Ovary (tissue), 7 donors: ENCODE measurements at regions not wholly inside any gene's neighbourhood (a gene's known extent, or its start where the extent isn't known, plus 50 kb on each side); places are given as distances from the start of the nearest gene placed in this dataset.

Experiments used
- DNase-seq, 5 donors: peaks; one replicate each; pipeline ENCODE4 v3.0.0-alpha.2; 2019 to 2020
- H3K27ac ChIP-seq, 2 donors: fragments of 200-600 bp; one replicate each; pipeline versions ENCODE4 v1.5.1 to v1.8.0; 2019 to 2022
- H3K27me3 ChIP-seq: fragments of 200-600 bp; one replicate; pipeline ENCODE4 v1.8.0; 2022
- H3K36me3 ChIP-seq: fragments of 200-600 bp; sonication (generic); one replicate; pipeline ENCODE4 v1.5.1; 2019
- H3K4me1 ChIP-seq: one replicate; pipeline ENCODE4 v1.8.1; 2013; ENCODE audit warnings: mild to moderate bottlenecking, moderate library complexity; ENCODE audit not compliant: insufficient read depth
- H3K4me3 ChIP-seq: fragments of 200-600 bp; sonication (generic); one replicate; pipeline ENCODE4 v1.5.1; 2017
- H3K9me3 ChIP-seq, 2 donors: fragments of 200-600 bp in 1 of 2; sonication (generic) in 1 of 2; one replicate each; pipeline versions ENCODE4 v1.5.1 to v1.8.1; 2013 to 2019; ENCODE audit warnings: mild to moderate bottlenecking in 1 of 2, moderate library complexity in 1 of 2
- EP300 ChIP-seq: sonication (generic); formaldehyde crosslinking; IDR thresholded peaks from one replicate; pipeline ENCODE4 v1.6.1; 2017; ENCODE audit warnings: antibody characterized with exemption
- POLR2A ChIP-seq: fragments of 450-650 bp; IDR thresholded peaks from one replicate; pipeline ENCODE4 v1.6.1; 2017; ENCODE audit warnings: antibody characterized with exemption, mild to moderate bottlenecking, moderate library complexity
- WGBS, 3 donors: extraction: QIAGEN DNeasy Blood & Tissue Kit in 1 of 3; methylation state at CpG; one replicate each; pipeline versions ENCODE4 v1.1.5 to v1.1.7; 2013 to 2017; 5-methylcytosine and 5-hydroxymethylcytosine counted together
- intact Hi-C, 4 donors: fragments of 100-400 bp; cut with DNase I; formaldehyde crosslinking; loops; one replicate each; pipeline versions ENCODE4 v1.11.0 to v1.15.1; 2022 to 2023
- TF ChIP-seq, protein P1 (sequence below), 3 donors: fragments of 450-650 bp in 2 of 3; fragments of 200-600 bp in 1 of 3; IDR thresholded peaks; one replicate each; pipeline versions ENCODE4 v1.5.1 to v1.8.0; 2016 to 2022; ENCODE audit warnings: antibody characterized with exemption in 3 of 3, mild to moderate bottlenecking in 1 of 3
- donor health status: DM: no; HTN: no; CAD: no; lungs with moderate emphysema.
- donor health status: DM: no; HTN: no; CAD: no.
- donor health status: Bipolar disorder and iron deficiency.
- donor health status: DM: no; HTN: no; CAD: no.
- donor health status: DM: yes; HTN: yes; CAD: no.

DNA sequence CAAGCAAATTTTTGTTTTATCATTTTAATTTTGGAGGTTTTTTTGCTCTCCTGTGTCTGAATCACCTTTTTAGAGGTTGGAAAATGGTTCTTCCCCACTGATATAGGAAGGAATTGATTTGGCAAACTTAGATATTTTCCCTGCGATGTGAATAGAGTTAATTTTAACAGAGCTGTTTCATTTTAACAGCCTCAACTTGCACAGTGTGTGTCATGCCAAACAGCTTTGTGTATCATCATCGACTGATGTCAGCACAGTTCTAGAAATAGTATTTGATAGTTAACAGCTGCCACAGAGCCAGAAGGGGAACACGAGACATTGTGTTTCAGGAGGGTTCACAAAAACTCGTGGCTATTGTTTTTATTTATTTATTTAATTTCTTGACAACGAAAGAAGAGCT lies 243.1 kb upstream of the FOXN3 start:
- peak overlapping the region in 1 of 2 donors; percentile 29 for H3K27ac ChIP-seq
- H3K4me1 ChIP-seq, result peaks cover 5% of the 10 kb centered on the region
- no peaks in the 10 kb centered on the region for H3K9me3 ChIP-seq

DNA sequence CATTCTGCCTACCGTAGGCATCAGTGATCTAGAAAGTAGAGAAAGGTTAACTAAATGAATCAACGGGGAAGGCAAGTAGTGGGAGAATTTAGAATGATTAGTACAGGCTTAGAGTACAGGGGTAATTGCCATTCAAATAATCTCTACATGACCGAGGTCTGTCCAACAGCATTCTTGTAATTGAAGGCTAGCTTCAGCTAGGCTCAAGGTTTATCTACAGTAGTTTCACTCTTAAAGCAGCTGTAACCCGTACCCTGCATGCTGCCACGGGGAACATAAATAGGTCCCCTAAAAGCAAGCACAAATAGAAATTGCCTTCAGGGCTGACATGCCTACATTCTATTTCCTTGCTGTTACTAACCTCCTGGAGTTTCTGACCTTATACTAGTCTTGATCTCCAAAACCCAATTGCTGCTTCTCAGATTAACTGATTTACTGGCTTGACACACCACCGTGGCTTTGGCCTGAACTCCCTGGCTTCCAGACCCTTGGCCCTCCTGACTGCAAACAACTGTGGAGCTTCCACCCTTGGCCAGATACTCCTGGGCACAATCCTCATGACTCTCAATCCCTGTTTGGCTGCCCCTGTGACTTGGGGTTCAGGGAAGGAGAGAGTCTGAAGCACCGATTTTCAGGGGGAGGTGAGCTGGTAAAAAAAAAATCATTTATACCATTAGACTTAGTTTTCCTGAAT lies 242.1 kb upstream of the FOXN3 start:
- no peak for DNase-seq
- intact Hi-C loops, result no loop called here
- Histone ChIP-seq H3K27me3 (no peaks in the 10 kb centered on the region), H3K36me3 (no peaks in the 10 kb centered on the region), H3K4me1 (peaks cover 5% of the 10 kb centered on the region), H3K27ac (peak overlapping the region in 1 of 2 donors; percentile 29), H3K9me3 (no peaks in the 10 kb centered on the region), H3K4me3 (no peak overlapping the region)
- TF ChIP-seq, protein P1, sequence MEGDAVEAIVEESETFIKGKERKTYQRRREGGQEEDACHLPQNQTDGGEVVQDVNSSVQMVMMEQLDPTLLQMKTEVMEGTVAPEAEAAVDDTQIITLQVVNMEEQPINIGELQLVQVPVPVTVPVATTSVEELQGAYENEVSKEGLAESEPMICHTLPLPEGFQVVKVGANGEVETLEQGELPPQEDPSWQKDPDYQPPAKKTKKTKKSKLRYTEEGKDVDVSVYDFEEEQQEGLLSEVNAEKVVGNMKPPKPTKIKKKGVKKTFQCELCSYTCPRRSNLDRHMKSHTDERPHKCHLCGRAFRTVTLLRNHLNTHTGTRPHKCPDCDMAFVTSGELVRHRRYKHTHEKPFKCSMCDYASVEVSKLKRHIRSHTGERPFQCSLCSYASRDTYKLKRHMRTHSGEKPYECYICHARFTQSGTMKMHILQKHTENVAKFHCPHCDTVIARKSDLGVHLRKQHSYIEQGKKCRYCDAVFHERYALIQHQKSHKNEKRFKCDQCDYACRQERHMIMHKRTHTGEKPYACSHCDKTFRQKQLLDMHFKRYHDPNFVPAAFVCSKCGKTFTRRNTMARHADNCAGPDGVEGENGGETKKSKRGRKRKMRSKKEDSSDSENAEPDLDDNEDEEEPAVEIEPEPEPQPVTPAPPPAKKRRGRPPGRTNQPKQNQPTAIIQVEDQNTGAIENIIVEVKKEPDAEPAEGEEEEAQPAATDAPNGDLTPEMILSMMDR (IDR thresholded peaks at IDR 0.05), result no peak
- TF ChIP-seq POLR2A, result no peak
- no peak for TF ChIP-seq EP300
- 46 to 48% (median 47%) methylated on average over 7 of the region's 7 CpGs for WGBS, 3 donors

More for the DNA sequence above, 243.1 kb upstream of the FOXN3 start:
- Histone ChIP-seq H3K4me3 (no peak overlapping the region), H3K36me3 (no peaks in the 10 kb centered on the region), H3K27me3 (no peaks in the 10 kb centered on the region)
- TF ChIP-seq, protein P1 (IDR thresholded peaks at IDR 0.05), result no peak
- no peak for TF ChIP-seq POLR2A
- no peak for TF ChIP-seq EP300
- intact Hi-C loops, result no loop called here
- DNase-seq, result peak in 3 of 5 donors; percentile 12 to 44 (median 22)
- 4 to 8% (median 8%) methylated on average over 5 of the region's 5 CpGs for WGBS, 3 donors

DNA sequence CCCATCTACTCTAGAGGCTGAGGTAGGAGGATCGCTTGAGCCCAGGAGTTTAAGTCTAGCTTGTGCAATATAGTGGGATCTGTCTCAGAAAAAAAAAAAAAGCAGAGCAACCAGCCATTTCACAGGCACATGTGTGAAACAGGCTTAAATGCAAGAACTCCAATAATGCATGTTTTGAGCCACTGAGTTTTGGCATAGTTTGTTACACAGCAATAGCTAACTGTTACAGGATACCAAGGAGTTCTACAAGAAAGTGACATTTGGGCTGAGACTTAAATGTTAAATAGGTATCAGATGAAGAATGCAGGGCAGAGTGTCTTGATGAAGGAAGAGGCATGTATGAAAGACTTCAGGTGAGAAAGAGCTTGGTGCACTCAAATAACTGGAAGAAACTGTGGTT lies 240.0 kb upstream of the FOXN3 start:
- WGBS, 3 donors, result 96 to 100% (median 98%) methylated on average over 1 of the region's 1 CpG
- Histone ChIP-seq H3K27me3 (no peaks in the 10 kb centered on the region), H3K9me3 (no peaks in the 10 kb centered on the region), H3K27ac (no peak overlapping the region), H3K36me3 (no peaks in the 10 kb centered on the region), H3K4me1 (peaks cover 5% of the 10 kb centered on the region), H3K4me3 (no peak overlapping the region)
- intact Hi-C loops, result no loop called here
- no peak for DNase-seq
- TF ChIP-seq EP300, result no peak
- TF ChIP-seq POLR2A, result no peak
- TF ChIP-seq, protein P1 (IDR thresholded peaks at IDR 0.05), result no peak

DNA sequence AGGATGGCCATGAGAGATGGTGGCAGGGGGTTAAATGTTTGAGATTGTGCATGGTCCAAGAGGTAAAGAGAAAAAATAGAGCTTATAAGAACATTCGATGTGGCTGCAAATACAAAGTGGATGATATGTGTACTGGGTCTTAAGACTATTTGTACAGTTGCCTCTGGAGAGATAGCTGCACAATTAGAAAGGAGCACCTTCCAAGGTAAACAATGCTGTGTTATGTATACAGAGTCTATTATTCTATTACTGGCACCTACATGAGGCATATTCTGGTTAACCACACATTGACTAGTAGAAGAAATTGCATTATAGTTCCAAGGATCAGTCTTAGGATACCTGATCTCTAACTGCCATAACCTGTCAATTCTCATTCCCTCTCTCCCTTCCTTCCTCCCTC lies 238.0 kb upstream of the FOXN3 start:
- no peak overlapping the region for H3K27ac ChIP-seq
- H3K36me3 ChIP-seq, result no peaks in the 10 kb centered on the region
- DNase-seq, result no peak
- no peaks in the 10 kb centered on the region for H3K27me3 ChIP-seq
- intact Hi-C loops, result no loop called here
- no peak overlapping the region for H3K4me3 ChIP-seq
- TF ChIP-seq, protein P1 (IDR thresholded peaks at IDR 0.05), result no peak
- TF ChIP-seq EP300 (no peak), POLR2A (no peak)
- WGBS, 3 donors, result 48 to 57% (median 51%) methylated on average over 1 of the region's 1 CpG
- H3K9me3 ChIP-seq, result no peaks in the 10 kb centered on the region
- H3K4me1 ChIP-seq, result peaks cover 5% of the 10 kb centered on the region
